GM19463 (cell line): ENCODE measurements at regions not wholly inside any gene's neighbourhood (a gene's known extent, or its start where the extent isn't known, plus 50 kb on each side); places are given as distances from the start of the nearest gene placed in this dataset.

ENCODE experiments used
- ATAC-seq: cut with Tn5 transposase; IDR thresholded peaks from one replicate; pipeline ENCODE4 v1.9.1; 2021; ENCODE audit warnings: mild to moderate bottlenecking, moderate library complexity; ENCODE audit not compliant: unreplicated experiment

GRCh38 chr2:12964904-12965539 lies 248.3 kb downstream of the TRIB2 start:
- no peak for ATAC-seq

GRCh38 chr2:12965540-12966269 lies 249.0 kb downstream of the TRIB2 start:
- ATAC-seq, result no peak

- no peak for ATAC-seq
These were observed 251.1 kb downstream of the TRIB2 start for GRCh38 chr2:12967804-12968203.

- ATAC-seq, result no peak
These were observed 251.7 kb downstream of the TRIB2 start for GRCh38 chr2:12968399-12968798.

GRCh38 chr2:12970861-12971260 lies 254.1 kb downstream of the TRIB2 start:
- ATAC-seq, result no peak

- no peak for ATAC-seq
These were observed 255.0 kb downstream of the TRIB2 start for GRCh38 chr2:12971581-12972365.

GRCh38 chr2:12978066-12978835 lies 261.5 kb downstream of the TRIB2 start:
- ATAC-seq, result no peak

GRCh38 chr2:12979066-12979465 lies 262.3 kb downstream of the TRIB2 start:
- no peak for ATAC-seq

- no peak for ATAC-seq
These were observed 264.1 kb downstream of the TRIB2 start for GRCh38 chr2:12980817-12981216.

GRCh38 chr2:12982149-12982584 lies 265.4 kb downstream of the TRIB2 start:
- no peak for ATAC-seq

- no peak for ATAC-seq
These were observed 270.5 kb downstream of the TRIB2 start for GRCh38 chr2:12987246-12987645.

GRCh38 chr2:12988279-12988678 lies 271.5 kb downstream of the TRIB2 start:
- no peak for ATAC-seq

- ATAC-seq, result no peak
These were observed 273.8 kb downstream of the TRIB2 start for GRCh38 chr2:12990523-12990922.

GRCh38 chr2:12998685-12999084 lies 281.9 kb downstream of the TRIB2 start:
- no peak for ATAC-seq

- ATAC-seq, result no peak
These were observed 284.1 kb downstream of the TRIB2 start for GRCh38 chr2:13000664-13001363.

GRCh38 chr2:13001408-13001807 lies 284.7 kb downstream of the TRIB2 start:
- no peak for ATAC-seq

- no peak for ATAC-seq
These were observed 286.0 kb downstream of the TRIB2 start for GRCh38 chr2:13002536-13003331.

GRCh38 chr2:13003500-13003899 lies 286.8 kb downstream of the TRIB2 start:
- no peak for ATAC-seq

GRCh38 chr2:13005048-13005447 lies 288.3 kb downstream of the TRIB2 start:
- no peak for ATAC-seq
